Nephron progenitor cell (in vitro differentiated cells): ENCODE measurements at regions not wholly inside any gene's neighbourhood (a gene's known extent, or its start where the extent isn't known, plus 50 kb on each side); places are given as distances from the start of the nearest gene placed in this dataset.

Experiments used
- DNase-seq: peaks from one replicate; pipeline ENCODE4 v3.0.0; 2021
- H3K27ac Mint-ChIP-seq: 2 replicates; pipeline ENCODE4 v1.8.0; 2021; ENCODE audit warnings: mild to moderate bottlenecking, moderate library complexity, mixed read lengths
- H3K27me3 Mint-ChIP-seq: 2 replicates; pipeline ENCODE4 v1.8.0; 2021; ENCODE audit warnings: mild to moderate bottlenecking, low read depth, mixed read lengths; ENCODE audit not compliant: poor library complexity
- H3K36me3 Mint-ChIP-seq: 2 replicates; pipeline ENCODE4 v1.8.0; 2021; ENCODE audit warnings: low read depth, mixed read lengths
- H3K4me1 Mint-ChIP-seq: 2 replicates; pipeline ENCODE4 v1.8.0; 2021; ENCODE audit warnings: mixed read lengths
- H3K4me3 Mint-ChIP-seq: 2 replicates; pipeline ENCODE4 v1.8.0; 2021; ENCODE audit warnings: mild to moderate bottlenecking, moderate library complexity, mixed read lengths
- H3K9me3 Mint-ChIP-seq: 2 replicates; pipeline ENCODE4 v1.8.0; 2021; ENCODE audit warnings: mild to moderate bottlenecking, moderate library complexity, mixed read lengths
- TF ChIP-seq, protein P1 (sequence below): fragments of 200-600 bp; sonication (generic); IDR thresholded peaks from 2 replicates; pipeline ENCODE4 v1.5.0; 2021; ENCODE audit warnings: antibody characterized with exemption

DNA sequence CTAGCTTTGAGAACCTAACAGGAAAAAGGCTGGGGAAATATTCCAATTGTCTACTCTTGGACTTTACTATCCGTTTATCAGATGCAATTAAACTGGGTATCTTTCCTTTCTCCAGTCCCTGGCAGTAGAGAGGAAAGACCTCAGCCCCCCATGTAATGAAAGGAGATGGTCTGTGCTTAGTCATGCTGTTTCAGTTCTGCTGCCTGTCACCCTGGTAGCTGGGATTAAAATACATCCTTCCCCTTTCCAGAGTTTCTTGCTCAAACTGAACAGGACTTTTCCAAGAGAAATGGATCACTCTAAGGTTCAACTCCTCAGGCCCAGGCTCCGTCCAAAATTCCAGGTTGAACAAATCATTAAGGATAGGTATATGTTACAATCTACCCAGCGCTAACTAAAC lies 202.9 kb downstream of the PTEN start:
- no peak overlapping the region for H3K4me3 Mint-ChIP-seq
- H3K27ac Mint-ChIP-seq = no peak overlapping the region
- H3K27me3 Mint-ChIP-seq = no peaks in the 10 kb centered on the region
- H3K4me1 Mint-ChIP-seq = peaks cover 38% of the 10 kb centered on the region
- no peaks in the 10 kb centered on the region for H3K36me3 Mint-ChIP-seq
- DNase-seq = no peak
- no peaks in the 10 kb centered on the region for H3K9me3 Mint-ChIP-seq
- TF ChIP-seq, protein P1, sequence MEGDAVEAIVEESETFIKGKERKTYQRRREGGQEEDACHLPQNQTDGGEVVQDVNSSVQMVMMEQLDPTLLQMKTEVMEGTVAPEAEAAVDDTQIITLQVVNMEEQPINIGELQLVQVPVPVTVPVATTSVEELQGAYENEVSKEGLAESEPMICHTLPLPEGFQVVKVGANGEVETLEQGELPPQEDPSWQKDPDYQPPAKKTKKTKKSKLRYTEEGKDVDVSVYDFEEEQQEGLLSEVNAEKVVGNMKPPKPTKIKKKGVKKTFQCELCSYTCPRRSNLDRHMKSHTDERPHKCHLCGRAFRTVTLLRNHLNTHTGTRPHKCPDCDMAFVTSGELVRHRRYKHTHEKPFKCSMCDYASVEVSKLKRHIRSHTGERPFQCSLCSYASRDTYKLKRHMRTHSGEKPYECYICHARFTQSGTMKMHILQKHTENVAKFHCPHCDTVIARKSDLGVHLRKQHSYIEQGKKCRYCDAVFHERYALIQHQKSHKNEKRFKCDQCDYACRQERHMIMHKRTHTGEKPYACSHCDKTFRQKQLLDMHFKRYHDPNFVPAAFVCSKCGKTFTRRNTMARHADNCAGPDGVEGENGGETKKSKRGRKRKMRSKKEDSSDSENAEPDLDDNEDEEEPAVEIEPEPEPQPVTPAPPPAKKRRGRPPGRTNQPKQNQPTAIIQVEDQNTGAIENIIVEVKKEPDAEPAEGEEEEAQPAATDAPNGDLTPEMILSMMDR = no peak

DNA sequence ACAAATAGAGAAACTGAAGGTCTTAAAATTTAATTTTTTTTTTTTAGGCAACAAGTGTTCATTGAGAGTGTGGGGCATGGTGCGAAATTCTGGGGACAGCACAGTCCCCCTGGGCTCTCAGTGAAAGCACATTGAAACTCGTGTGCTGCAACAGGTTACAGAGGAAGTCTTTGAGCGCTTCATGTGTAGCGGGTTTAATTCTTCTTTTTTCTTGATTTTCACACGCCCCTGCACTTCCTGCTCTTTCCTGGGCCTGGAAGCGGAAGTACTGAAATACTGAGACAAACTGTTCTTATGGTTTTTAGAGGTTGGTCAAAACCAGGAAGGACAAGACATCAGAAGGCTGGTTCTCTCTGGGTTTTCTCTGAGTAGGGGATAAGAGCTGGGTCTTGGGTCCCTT lies 203.5 kb downstream of the PTEN start:
- Mint-ChIP-seq H3K9me3 (no peaks in the 10 kb centered on the region), H3K27ac (no peak overlapping the region), H3K36me3 (no peaks in the 10 kb centered on the region), H3K4me3 (no peak overlapping the region), H3K4me1 (peaks cover 38% of the 10 kb centered on the region), H3K27me3 (peaks cover under 1% of the 10 kb centered on the region)
- TF ChIP-seq, protein P1 = no peak
- DNase-seq = no peak

DNA sequence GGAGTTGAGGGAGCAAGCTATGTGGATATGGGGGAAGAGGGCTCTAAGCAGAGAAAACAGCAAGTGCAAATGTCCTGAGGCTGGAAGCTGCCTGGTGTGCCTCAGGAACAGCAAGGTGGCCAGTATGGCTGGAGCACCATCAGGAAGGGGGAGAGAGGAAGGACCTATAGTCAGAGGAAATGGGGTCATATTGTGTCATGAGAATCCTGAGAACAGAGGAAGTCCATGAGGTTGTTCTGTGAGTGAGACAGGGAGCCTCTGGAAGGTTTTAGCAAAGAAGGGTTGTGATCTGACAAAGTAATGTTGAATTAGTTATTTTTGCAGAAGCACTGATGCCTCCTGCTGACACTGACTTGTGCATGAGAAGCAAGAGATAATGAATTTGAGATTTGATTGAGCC lies 204.3 kb downstream of the PTEN start:
- peaks cover 33% of the 10 kb centered on the region for H3K4me1 Mint-ChIP-seq
- H3K27me3 Mint-ChIP-seq = peaks cover 5% of the 10 kb centered on the region
- H3K36me3 Mint-ChIP-seq = no peaks in the 10 kb centered on the region
- TF ChIP-seq, protein P1 = no peak
- no peak for DNase-seq
- no peak overlapping the region for H3K27ac Mint-ChIP-seq
- H3K4me3 Mint-ChIP-seq = no peak overlapping the region
- no peaks in the 10 kb centered on the region for H3K9me3 Mint-ChIP-seq

DNA sequence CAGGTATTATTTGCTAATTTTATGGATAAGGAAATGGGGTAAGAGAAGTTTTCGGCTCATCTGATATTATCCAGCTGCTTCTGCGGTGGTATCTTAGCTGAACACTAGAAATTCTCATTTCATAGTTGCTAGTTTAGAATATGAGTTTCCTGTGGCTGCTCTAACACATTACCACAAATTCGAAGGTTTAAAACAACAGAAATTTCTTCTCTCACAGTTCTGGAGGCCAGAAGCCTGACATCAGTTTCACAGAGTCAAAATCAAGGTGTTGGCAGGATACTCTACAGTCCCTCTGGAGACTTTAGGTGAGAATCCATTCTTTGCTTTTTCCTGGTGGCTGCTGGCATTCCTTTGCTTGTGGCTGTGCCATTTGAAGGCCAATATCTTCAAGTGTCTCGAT lies 205.9 kb downstream of the PTEN start:
- Mint-ChIP-seq H3K36me3 (no peaks in the 10 kb centered on the region), H3K4me1 (peaks cover 22% of the 10 kb centered on the region), H3K9me3 (no peaks in the 10 kb centered on the region), H3K27me3 (peaks cover 9% of the 10 kb centered on the region), H3K27ac (no peak overlapping the region), H3K4me3 (no peak overlapping the region)
- TF ChIP-seq, protein P1 = no peak
- DNase-seq = no peak

DNA sequence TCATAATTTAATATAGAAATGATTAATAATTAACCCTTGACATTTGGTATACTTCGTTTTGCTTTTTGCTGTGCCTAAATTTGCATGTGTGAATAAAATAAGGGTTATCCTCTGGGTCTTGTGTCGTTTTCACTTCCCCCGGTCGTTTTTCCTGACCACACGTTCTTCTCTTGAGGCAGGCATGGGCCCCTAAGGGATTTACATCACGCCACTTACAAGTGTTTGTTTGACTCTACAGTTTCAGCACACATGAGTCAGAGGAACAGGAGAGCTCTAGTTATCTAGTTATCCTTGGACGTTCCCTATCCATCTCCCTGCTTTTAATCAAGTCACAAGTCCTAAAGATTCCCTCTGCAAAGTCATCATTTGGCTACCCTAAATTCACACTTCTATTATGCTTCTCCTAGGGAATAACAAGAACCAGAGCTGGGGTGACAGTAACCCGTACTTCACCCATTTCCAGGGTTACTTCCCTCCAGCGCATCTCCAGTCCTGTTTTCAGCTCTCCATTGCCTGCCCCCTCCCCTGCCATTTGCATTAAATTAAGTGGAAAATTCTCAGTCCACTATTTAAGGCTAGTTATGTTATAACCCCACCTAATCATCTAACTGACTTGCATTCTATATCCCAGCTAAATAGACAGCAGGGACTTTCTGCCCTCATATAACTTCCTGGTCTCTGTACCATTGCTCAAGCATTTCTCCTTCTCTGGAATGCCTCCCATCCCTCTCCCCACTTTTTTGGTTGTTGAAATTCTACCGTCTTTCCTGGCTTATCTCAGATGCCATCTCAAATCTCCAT lies 206.9 kb downstream of the PTEN start:
- Mint-ChIP-seq H3K27ac (no peak overlapping the region), H3K9me3 (no peaks in the 10 kb centered on the region), H3K36me3 (no peaks in the 10 kb centered on the region), H3K27me3 (peaks cover 9% of the 10 kb centered on the region), H3K4me3 (no peak overlapping the region), H3K4me1 (peaks cover 16% of the 10 kb centered on the region)
- TF ChIP-seq, protein P1 = no peak
- no peak for DNase-seq

DNA sequence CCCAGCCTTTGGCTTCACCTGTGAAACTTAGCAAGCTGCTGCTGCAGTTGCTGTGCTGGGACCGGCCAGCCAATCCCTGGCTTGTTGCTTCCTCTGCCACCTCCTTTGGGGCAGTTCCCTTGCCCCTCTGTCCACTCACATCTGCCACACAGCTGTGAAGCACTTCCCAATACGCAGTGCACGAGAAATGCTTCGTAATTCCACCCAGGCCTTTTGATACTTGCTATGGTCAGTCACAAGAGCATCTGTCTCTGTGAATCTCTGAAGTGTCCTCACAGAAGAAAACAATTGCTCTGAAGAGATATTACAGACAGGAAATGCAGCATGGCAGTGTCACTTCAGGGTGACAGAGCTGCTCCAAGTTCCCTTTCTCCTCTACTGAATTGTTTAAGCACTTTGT lies 208.5 kb downstream of the PTEN start:
- Mint-ChIP-seq H3K27ac (no peak overlapping the region), H3K4me1 (peaks cover 24% of the 10 kb centered on the region), H3K36me3 (no peaks in the 10 kb centered on the region), H3K9me3 (no peaks in the 10 kb centered on the region), H3K27me3 (peaks cover 9% of the 10 kb centered on the region), H3K4me3 (no peak overlapping the region)
- TF ChIP-seq, protein P1 = no peak
- no peak for DNase-seq
